Endometrium (tissue), 2 donors: ENCODE measurements at regions not wholly inside any gene's neighbourhood (a gene's known extent, or its start where the extent isn't known, plus 50 kb on each side); places are given as distances from the start of the nearest gene placed in this dataset.

Source experiments
- FAIRE-seq: peaks from 2 replicates; lab custom pipeline; 2012; peaks lifted over from hg19 to GRCh38; lab: Jason Lieb, UNC
- donor health status: control.
- donor health status: control.

- FAIRE-seq: no peak
Observed at GRCh38 chr19:31089681-31090080, 259.6 kb downstream of the TSHZ3 start.

DNA sequence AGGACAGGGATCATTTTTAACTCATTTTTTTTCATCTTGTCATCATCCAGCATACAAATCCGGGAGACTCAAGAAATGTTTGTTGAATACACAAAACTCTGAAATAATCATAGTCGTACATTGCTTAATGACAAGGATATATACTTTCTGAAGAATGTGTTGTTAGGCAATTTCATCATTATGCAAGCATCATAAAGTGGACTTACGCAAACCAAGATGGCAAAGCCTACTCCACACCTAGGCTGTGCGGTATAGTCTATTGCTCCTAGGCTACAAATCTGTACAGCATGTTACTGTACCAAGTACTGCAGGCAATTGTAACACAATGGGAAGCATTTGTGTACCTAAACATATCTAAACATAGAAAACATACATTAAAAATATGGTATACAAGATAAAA lies 264.1 kb downstream of the TSHZ3 start:
- FAIRE-seq: no peak

DNA sequence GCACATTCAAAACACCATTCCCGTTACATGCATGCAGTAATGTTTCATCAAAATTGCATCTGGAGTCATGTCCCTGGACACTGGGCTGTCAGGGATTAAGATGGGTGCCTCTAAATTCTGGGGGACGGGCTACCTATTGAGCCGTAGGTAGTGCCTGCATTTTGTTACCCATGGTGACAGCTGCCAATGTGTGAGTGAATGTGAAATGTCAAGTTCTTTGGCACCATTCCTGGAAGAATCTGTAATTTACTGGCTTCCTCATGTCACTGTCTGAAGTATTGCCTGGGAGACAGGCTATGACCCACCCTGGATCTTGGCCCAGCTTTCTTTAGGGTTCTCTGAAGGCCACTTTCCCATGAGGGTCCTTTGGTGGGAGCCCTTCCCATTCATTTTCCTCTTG lies 266.1 kb downstream of the TSHZ3 start:
- no peak for FAIRE-seq

DNA sequence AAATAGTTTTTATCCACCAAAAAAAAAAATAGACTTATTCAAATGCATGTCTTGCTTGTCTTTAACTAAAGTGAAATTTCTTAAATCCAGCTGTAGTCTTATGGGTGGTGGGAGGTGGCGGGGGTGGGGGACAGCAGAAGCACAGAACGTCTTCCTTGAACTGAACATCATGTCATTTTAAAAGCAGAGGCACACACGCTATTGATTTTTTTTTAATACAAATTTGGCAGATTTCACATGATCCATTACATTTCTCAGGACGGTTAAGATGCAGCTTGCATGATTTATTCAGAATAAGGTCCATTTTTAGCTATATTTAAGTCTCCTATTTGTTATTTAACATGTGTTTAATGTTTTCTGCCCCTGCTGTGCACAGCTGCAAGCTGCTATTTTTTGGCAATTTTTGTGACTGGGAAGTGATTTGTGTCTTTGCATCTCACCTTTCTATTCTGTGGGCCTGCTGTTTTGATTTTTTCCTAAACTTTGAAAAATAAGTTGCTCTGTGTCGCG lies 274.0 kb downstream of the TSHZ3 start:
- FAIRE-seq: no peak

GRCh38 chr19:31074199-31075125 lies 274.8 kb downstream of the TSHZ3 start:
- no peak for FAIRE-seq

DNA sequence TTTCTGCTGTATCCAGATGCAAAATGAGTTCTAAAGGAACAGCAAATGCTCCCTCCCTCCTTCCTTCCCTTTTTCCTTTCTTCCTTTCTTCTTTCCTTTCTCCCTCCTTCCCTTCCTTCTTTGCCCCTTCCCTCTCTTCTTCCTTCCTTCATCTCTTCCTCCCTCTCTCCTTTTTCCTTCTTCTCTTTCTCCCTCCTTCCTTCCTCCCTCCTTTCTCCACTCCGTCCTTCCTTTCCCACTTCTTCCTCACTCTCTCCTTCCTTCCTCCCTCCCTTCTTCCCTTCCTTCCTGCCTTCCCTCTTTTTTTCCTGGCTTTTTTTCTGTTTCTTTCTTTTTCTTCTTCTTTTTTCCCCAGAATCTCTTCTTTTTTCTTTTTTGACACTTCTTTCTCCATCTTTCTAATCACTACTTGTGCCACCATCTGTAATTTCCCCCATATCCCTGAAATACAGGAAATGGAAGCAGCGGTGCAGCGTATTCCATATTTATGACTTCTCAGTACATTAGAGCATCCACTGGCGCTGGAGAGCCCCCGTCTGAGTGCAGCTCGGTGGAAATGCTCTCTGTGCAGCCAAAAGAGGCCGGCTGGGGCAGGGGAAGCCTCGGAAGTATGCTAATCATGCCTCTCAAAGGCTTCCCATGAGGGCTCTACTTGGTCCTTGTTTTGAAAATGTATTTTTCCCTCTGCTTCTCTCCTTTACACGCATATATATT lies 275.6 kb downstream of the TSHZ3 start:
- FAIRE-seq: no peak

- no peak for FAIRE-seq
Observed at GRCh38 chr19:31072451-31072850, 276.8 kb downstream of the TSHZ3 start.

DNA sequence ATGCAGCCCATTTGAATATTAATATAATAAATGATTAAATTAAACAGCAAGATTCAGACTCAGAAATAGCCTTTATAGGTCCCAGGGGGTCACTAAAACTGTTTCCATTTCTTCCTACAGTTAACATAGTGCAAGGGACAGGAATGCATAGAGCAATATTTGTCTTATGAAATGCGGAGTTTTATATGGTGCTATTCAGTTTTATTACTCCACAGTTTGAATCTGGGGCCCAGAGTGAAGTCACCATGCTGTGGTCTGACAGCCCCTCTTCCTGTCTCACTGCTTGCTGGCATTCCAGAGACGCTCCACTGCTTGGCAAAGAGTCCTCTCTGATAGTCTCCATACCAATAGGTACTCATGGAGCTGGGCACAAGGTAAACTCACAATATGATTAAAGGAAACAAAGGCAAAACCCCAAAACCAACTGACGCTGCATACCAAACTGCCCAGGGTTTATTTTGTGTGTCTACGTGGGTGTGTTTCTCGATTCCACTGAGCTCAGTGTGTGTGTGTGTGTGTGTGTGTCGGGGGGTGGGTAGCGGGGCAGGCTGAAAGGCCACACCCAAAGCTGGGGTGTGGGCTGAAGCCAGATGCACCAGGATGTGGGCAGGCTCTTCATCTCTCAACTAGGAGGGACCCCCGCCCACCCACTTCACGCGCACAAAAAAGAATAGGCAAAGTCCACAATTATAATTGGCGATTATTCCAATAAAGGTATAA lies 277.9 kb downstream of the TSHZ3 start:
- no peak for FAIRE-seq

DNA sequence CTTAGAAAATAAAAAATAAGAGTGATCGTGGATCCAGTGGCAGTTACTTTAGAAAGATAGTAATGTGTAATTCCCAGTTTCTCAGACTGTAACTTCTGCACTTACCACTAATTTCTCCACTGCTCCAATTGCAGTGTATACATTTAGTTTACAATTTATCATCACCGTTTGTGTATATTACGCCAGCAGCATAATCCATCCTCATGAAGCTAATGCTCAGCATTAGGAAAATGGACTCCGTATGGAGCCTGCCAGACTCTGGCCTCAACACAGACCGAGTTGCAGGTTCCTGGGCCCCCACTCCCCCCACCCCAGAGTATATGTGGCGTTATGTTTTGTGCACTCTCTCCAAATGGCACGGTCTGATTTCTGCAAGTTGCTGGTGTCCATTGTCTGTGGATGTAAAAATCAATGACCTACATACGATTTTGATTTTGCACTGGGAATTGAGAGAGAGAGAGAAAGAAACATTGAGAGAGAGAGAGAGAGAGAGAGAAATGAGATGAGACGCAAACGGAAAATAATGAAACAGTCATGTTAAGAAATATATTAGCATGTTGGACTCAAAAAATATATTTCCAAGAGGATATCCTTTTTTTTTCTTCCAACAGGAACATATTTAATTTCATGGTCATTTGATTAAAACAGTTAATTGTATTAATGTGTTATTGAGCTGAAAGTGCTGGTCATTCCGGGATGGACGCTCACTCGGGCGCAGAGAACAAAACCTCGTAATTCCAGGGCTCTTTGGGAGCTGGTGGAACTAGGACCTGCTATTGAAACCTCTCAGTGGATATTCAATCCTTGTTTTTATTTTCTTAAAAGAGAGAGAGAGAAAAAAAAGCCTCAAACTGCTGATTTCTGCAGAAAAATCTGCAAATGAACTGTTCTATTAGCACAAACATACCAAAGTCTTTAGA lies 278.8 kb downstream of the TSHZ3 start:
- FAIRE-seq: no peak

GRCh38 chr19:31068268-31068667 lies 281.0 kb downstream of the TSHZ3 start:
- no peak for FAIRE-seq

GRCh38 chr19:31066385-31066784 lies 282.9 kb downstream of the TSHZ3 start:
- FAIRE-seq: no peak

- FAIRE-seq: no peak
Observed at GRCh38 chr19:31064491-31064890, 284.7 kb downstream of the TSHZ3 start.

DNA sequence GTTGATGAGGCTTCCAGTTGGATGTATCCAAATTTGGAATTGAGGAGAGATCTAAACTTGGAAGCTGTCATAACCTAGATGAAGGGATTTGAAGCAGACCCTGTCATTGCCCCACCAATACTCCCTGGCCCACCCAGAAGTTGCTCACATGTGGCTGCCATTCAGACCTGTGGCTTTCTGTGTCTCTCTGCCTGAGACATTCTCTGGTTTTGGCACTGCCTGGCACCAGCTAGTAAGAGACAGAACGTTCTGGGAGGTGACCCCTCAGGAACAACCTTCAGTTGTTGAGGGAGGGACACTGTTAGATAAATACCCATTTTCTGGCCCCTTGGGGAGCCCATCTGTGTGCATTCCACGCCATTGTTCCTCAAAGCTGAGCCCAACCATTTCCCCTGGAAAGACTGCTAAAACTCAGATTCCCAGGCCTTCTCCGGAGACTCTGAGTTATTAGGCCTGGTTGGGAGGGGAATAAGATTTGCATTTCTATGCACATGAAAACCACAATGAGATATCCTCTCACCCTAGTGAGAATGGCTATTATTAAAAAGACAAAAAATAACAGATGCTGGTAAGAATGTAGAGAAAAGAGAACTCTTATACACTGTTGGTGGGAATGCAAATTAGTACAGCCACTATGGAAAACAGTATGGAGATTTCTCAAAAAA lies 290.4 kb downstream of the TSHZ3 start:
- FAIRE-seq: no peak

DNA sequence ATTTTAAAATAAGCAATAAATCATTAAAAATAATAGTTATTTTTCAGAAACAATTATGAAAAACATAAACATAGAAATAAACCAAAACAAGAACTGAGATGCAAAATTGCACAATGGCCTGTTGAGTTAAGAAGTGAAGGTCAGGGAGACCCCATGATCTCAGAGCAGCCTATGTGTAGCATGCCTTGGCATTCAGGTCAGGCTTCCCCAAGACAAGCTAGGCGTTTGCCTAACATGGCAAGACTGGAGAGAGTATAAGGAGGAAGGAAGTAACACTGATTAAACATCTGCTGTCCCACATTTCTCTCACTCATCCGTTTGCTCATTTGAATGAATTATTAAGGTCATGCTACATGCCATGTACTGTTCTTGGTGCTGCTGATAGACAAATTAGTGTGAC lies 291.8 kb downstream of the TSHZ3 start:
- FAIRE-seq: no peak

- no peak for FAIRE-seq
Observed at GRCh38 chr19:31055454-31055853, 293.8 kb downstream of the TSHZ3 start.

GRCh38 chr19:31054430-31054829 lies 294.8 kb downstream of the TSHZ3 start:
- FAIRE-seq: no peak

GRCh38 chr19:31049431-31049830 lies 299.8 kb downstream of the TSHZ3 start:
- FAIRE-seq: no peak

DNA sequence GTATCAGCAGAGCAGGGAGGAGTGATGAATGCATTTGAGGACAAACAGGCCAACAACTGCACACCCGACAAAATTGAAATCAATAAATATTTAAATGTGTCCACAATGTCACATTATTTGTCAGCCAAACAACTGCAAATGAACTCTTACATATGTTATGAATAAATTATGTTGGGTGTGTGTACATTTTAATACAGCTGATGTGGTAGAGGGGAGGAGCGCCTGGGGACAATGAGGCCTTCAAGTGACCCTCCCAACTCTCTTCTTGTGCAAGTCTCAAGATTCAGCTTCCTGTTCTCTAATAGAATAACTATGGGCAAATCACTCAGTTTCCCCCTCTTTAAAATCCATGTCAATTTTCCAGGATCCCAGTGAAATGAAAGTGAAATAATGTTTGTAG lies 303.2 kb downstream of the TSHZ3 start:
- FAIRE-seq: no peak

GRCh38 chr19:31041461-31041860 lies 307.8 kb downstream of the TSHZ3 start:
- no peak for FAIRE-seq

GRCh38 chr19:31039151-31039550 lies 310.1 kb downstream of the TSHZ3 start:
- no peak for FAIRE-seq
